Psoas muscle (tissue), 7 donors: ENCODE measurements at regions not wholly inside any gene's neighbourhood (a gene's known extent, or its start where the extent isn't known, plus 50 kb on each side); places are given as distances from the start of the nearest gene placed in this dataset.

Experiments
- ATAC-seq, 4 donors: fragments of 200-7000 bp; cut with Tn5 transposase; one replicate each; pipeline ENCODE4 v1.9.1; 2020; ENCODE audit warnings: moderate library complexity in 3 of 4, mild to moderate bottlenecking in 2 of 4
- DNase-seq, 2 donors: peaks; one replicate each; pipeline ENCODE4 v3.0.0-alpha.2; 2020
- H3K27ac ChIP-seq: fragments of 200-600 bp; one replicate; pipeline ENCODE4 v1.8.0; 2022
- H3K27me3 ChIP-seq, 3 donors: fragments of 200-600 bp in 1 of 3; one replicate each; pipeline versions ENCODE4 v1.6.1 to v1.8.0; 2013 to 2022; ENCODE audit warnings: low read length in 2 of 3, mild to moderate bottlenecking in 2 of 3, moderate library complexity in 1 of 3; ENCODE audit not compliant: insufficient read depth in 3 of 3
- H3K36me3 ChIP-seq, 2 donors: fragments of 200-600 bp in 1 of 2; one replicate each; pipeline versions ENCODE4 v1.6.1 to v1.8.0; 2013 to 2022; ENCODE audit warnings: low read depth in 1 of 2, mild to moderate bottlenecking in 1 of 2, moderate library complexity in 1 of 2; ENCODE audit not compliant: insufficient read depth in 1 of 2
- H3K4me1 ChIP-seq: fragments of 200-600 bp; one replicate; pipeline ENCODE4 v1.8.0; 2022
- H3K4me3 ChIP-seq: fragments of 200-600 bp; one replicate; pipeline ENCODE4 v1.8.0; 2022; ENCODE audit warnings: mild to moderate bottlenecking
- H3K9me3 ChIP-seq: fragments of 200-600 bp; one replicate; pipeline ENCODE4 v1.8.0; 2022
- WGBS, 3 donors: extraction: QIAGEN DNeasy Blood & Tissue Kit; methylation state at CpG; one replicate each; pipeline versions ENCODE4 v1.1.6 to v1.1.7; 2013; 5-methylcytosine and 5-hydroxymethylcytosine counted together
- intact Hi-C, 2 donors: fragments of 100-400 bp; cut with DNase I; formaldehyde crosslinking; loops; one replicate each; pipeline versions ENCODE4 v1.11.0 to v1.14.2; 2022
- TF ChIP-seq, protein P1 (sequence below): fragments of 200-600 bp; IDR thresholded peaks from one replicate; pipeline ENCODE4 v1.8.0; 2022; ENCODE audit warnings: antibody characterized with exemption
- donor health status: healthy with polysubstance abuse.
- donor health status: DM: no; HTN: no; CAD: no; lungs with moderate emphysema.
- donor health status: Bipolar disorder and iron deficiency.
- donor health status: healthy.
- donor health status: DM: yes; HTN: yes; CAD: no.
- donor health status: DM: no; HTN: no; CAD: no.
- donor health status: DM: yes; HTN: yes; CAD: no.

DNA sequence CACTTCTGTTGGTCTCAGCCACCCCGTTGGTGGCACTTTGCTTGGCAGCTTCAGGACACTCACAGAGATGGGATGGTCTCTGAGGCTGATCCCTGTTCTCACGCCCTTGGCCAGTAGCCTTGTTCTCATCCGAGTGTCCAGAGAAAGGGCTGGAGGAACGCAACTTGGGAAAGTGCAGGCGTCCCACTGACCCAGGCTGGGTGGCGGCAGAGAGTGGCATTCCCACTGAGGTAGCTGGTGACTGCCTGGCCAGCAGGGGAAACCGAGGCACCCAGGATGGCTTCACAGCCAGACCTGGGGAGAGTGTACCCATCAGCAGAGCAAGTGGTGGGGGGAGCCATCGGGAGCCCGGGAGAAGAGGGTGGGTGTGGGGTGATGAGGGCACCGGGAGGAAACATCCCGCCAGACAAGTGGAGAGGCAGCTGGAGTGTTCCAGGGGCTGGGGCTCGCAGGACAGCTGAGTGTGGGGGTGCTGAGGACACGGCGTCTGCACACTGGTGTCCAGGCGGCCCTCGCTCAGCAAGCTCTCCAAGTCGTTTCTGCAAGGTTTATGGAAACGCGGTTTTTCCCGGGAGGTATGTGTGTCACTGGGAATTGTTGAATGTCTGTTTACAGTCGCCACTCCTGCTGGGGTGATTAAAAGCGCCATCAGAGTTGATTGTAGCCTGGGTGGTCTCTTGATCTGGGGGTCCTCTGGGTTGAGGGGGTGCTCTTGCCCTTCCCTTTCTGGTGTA, 97.8 kb downstream of the SIK1 start:
- TF ChIP-seq, protein P1, sequence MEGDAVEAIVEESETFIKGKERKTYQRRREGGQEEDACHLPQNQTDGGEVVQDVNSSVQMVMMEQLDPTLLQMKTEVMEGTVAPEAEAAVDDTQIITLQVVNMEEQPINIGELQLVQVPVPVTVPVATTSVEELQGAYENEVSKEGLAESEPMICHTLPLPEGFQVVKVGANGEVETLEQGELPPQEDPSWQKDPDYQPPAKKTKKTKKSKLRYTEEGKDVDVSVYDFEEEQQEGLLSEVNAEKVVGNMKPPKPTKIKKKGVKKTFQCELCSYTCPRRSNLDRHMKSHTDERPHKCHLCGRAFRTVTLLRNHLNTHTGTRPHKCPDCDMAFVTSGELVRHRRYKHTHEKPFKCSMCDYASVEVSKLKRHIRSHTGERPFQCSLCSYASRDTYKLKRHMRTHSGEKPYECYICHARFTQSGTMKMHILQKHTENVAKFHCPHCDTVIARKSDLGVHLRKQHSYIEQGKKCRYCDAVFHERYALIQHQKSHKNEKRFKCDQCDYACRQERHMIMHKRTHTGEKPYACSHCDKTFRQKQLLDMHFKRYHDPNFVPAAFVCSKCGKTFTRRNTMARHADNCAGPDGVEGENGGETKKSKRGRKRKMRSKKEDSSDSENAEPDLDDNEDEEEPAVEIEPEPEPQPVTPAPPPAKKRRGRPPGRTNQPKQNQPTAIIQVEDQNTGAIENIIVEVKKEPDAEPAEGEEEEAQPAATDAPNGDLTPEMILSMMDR = no peak
- intact Hi-C loops = no loop called here
- H3K36me3 ChIP-seq = no peaks in the 10 kb centered on the region
- H3K9me3 ChIP-seq = no peaks in the 10 kb centered on the region
- peak in 1 of 2 donors; percentile 7 for DNase-seq
- no peak overlapping the region for H3K27ac ChIP-seq
- H3K27me3 ChIP-seq = peaks cover 0 to 20% (median 2%) of the 10 kb centered on the region in 3 donors
- 76 to 78% (median 77%) methylated on average over 22 of the region's 22 CpGs for WGBS, 3 donors
- peaks cover 7% of the 10 kb centered on the region for H3K4me1 ChIP-seq
- H3K4me3 ChIP-seq = no peak overlapping the region
- ATAC-seq = no peak

DNA sequence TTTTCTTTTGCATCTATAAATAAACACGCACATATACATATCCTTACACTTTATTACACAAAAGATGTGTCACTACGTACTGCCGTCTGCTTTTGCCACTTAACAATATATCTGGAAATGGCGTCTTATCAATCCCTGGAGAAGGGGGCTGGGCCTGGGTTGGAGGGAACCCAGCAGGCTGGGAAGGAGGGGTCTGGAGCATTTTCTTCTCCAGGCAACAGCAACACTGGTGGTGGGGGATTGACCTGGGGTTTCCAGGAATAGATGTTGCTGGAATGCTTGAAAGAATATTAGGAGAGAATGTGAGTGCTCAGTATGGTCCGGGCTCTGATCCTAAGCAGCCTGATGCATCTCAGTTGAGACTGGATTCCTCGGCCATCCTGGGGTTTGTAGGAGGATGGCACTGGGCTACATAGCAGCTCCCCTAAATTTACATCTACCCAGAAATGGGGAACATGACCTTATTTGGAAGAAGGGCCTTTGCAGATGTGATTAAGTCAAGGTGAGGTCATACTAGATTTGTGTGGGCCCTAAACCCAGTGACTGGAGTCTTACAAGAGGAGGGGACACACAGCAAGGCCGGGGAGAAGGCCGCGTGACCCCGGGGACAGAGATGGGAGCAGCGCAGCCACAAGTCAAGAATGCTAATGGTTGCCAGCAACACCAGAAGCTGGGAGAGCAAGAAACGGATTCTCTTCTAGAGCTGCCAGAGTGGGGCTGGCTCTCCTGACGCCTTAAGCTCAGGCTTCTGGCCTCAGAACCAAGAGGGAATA, 98.6 kb downstream of the SIK1 start:
- peaks cover 8% of the 10 kb centered on the region for H3K4me1 ChIP-seq
- no peak overlapping the region for H3K27ac ChIP-seq
- WGBS, 3 donors = 84 to 88% (median 88%) methylated on average over 13 of the region's 13 CpGs
- no peaks in the 10 kb centered on the region for H3K9me3 ChIP-seq
- DNase-seq (no peak), ATAC-seq (no peak)
- H3K4me3 ChIP-seq = no peak overlapping the region
- H3K27me3 ChIP-seq = peaks cover 0 to 17% (median 2%) of the 10 kb centered on the region in 3 donors
- H3K36me3 ChIP-seq = no peaks in the 10 kb centered on the region
- TF ChIP-seq, protein P1 = no peak
- intact Hi-C loops = no loop called here

DNA sequence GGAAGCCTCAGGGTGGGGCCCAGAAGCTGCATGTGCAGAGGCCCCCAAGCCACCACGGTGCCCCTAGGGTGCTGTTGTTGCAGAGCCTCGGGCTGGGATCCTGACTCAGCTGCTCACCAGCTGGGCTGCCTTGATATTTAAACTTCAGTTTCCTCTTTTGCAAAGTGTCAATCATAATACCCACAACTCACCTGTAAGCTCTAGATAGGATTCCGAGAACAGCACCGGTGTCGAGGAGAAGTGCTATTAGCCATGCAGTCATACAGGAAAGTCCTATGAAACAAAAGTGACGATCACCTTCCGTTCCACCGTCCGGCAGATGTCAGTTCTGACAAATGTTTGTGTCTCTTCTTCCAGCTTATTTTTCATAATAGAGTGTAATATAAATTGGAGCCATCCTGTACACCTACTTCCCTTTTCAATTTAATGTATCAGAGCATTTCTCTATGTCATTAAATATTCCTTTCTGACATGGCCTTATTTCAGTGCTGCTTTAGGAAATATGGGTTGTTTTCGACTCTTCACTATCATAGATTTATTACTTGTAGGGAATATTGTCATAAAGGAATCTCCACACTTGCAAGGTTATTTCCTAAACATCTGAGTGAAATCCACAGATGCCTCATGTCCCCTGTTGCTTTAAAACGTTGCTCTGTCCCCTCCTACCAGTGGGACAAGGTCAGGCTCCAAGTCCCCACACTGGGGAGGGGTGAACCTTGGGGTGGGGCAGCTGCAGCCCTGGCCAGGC, 100.8 kb downstream of the SIK1 start:
- WGBS, 3 donors = 76 to 83% (median 78%) methylated on average over 11 of the region's 11 CpGs
- intact Hi-C loops = no loop called here
- H3K4me1 ChIP-seq = peaks cover 6% of the 10 kb centered on the region
- ATAC-seq (no peak), DNase-seq (no peak)
- no peaks in the 10 kb centered on the region for H3K36me3 ChIP-seq
- TF ChIP-seq, protein P1 = no peak
- H3K27me3 ChIP-seq = peaks cover 0 to 2% (median 0%) of the 10 kb centered on the region in 3 donors
- no peak overlapping the region for H3K27ac ChIP-seq
- H3K9me3 ChIP-seq = no peaks in the 10 kb centered on the region
- H3K4me3 ChIP-seq = no peak overlapping the region

DNA sequence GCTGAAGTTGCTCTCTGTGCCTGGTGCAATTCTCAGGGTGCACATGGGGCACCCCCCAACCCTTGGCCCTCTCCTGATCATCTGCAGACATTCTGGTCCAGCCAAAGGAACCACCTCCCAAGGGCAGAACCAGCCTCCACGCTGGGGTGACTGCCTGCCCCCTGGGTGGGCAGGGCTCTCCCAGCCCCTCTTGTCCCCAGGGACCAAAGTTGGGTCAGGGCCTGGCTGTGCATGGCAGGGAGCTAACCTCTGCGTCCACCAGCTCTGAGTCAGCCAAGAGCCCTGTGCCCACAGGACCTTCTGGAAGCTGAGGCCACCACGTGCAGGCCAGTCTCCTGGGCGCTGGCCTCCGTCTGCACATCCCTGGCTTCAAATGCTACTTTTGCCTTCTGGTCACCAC, 101.9 kb downstream of the SIK1 start:
- ATAC-seq = no peak
- H3K36me3 ChIP-seq = no peaks in the 10 kb centered on the region
- H3K27ac ChIP-seq = no peak overlapping the region
- TF ChIP-seq, protein P1 = no peak
- 81 to 94% (median 93%) methylated on average over 5 of the region's 5 CpGs for WGBS, 3 donors
- H3K4me3 ChIP-seq = no peak overlapping the region
- H3K9me3 ChIP-seq = no peaks in the 10 kb centered on the region
- intact Hi-C loops = no loop called here
- no peak for DNase-seq
- peaks cover 6% of the 10 kb centered on the region for H3K4me1 ChIP-seq
- H3K27me3 ChIP-seq = peaks cover 0 to 2% (median 0%) of the 10 kb centered on the region in 3 donors
